IMR-90 (cell line): ENCODE measurements at regions not wholly inside any gene's neighbourhood (a gene's known extent, or its start where the extent isn't known, plus 50 kb on each side); places are given as distances from the start of the nearest gene placed in this dataset.
"Not testable (repeated sequence)": the region's sequence is repeated elsewhere in the genome, so short reads cannot be mapped to it uniquely, and the experiment has no call there.

Experiments used
- ATAC-seq: fragments of 200-7000 bp; cut with Tn5 transposase; 2 replicates; pipeline ENCODE4 v1.9.1; 2020; ENCODE audit warnings: low read depth, mild to moderate bottlenecking, moderate library complexity
- BruUV-seq: library from RNA; stranded (reverse); fragments of 400-500 nt; replicated peaks from 2 replicates; lab custom pipeline; 2021; lab: Mats Ljungman, UMichigan
- CTCF ChIA-PET: fragments of 300-600 bp; formaldehyde crosslinking; extraction: SDS; loops from one replicate; lab custom pipeline; 2021; ENCODE audit warnings: antibody characterized with exemption; lab: Yijun Ruan, JAX
- POLR2A ChIA-PET: fragments of 300-600 bp; sonication (Branson Sonifier 250); formaldehyde crosslinking; loops from one replicate; lab custom pipeline; 2022; ENCODE audit warnings: antibody characterized with exemption; ENCODE audit not compliant: unreplicated experiment; lab: Charles Lee
- DNase-seq: peaks from one replicate; pipeline ENCODE4 v3.0.0; 2013
- H2AFZ ChIP-seq: replicated peaks from 2 replicates; pipeline ENCODE3; 2013; ENCODE audit warnings: low read length, mild to moderate bottlenecking; ENCODE audit not compliant: poor library complexity
- H2AK5ac ChIP-seq: 2 replicates; pipeline ENCODE4 v1.6.1; 2013; ENCODE audit warnings: low read depth, low read length, inconsistent platforms
- H2AK9ac ChIP-seq: replicated peaks from 2 replicates; pipeline ENCODE3; 2013; ENCODE audit warnings: mild to moderate bottlenecking, low read depth, low read length, moderate library complexity; ENCODE audit not compliant: poor library complexity
- H2BK120ac ChIP-seq: 2 replicates; pipeline ENCODE4 v1.6.1; 2013; ENCODE audit warnings: low read depth, low read length, inconsistent platforms
- H2BK15ac ChIP-seq: 3 replicates; pipeline ENCODE4 v1.6.1; 2013; ENCODE audit warnings: low read depth, low read length, inconsistent platforms
- H2BK20ac ChIP-seq: 2 replicates; pipeline ENCODE4 v1.6.1; 2013; ENCODE audit warnings: low read depth, mild to moderate bottlenecking, inconsistent platforms, low read length, moderate library complexity
- H2BK5ac ChIP-seq: 2 replicates; pipeline ENCODE4 v1.6.1; 2013; ENCODE audit warnings: mild to moderate bottlenecking, low read depth, low read length, inconsistent platforms; ENCODE audit not compliant: poor library complexity, severe bottlenecking
- H3K14ac ChIP-seq: replicated peaks from 2 replicates; pipeline ENCODE4 v1.6.1; 2013; ENCODE audit warnings: low read depth, low read length, inconsistent platforms
- H3K18ac ChIP-seq: 2 replicates; pipeline ENCODE4 v1.6.1; 2013; ENCODE audit warnings: low read depth, low read length, control low read depth
- H3K23ac ChIP-seq: 2 replicates; pipeline ENCODE4 v1.6.1; 2013; ENCODE audit warnings: low read depth, low read length, inconsistent platforms
- H3K27ac ChIP-seq: 2 replicates; pipeline ENCODE4 v1.5.1; 2013; ENCODE audit warnings: mild to moderate bottlenecking, control low read depth, low read length; ENCODE audit not compliant: insufficient read depth
- H3K27me3 ChIP-seq: 2 replicates; pipeline ENCODE4 v1.6.1; 2013; ENCODE audit warnings: low read length; ENCODE audit not compliant: control insufficient read depth, insufficient read depth
- H3K36me3 ChIP-seq: 2 replicates; pipeline ENCODE4 v1.6.1; 2013; ENCODE audit warnings: low read length, mixed read lengths; ENCODE audit not compliant: control insufficient read depth, insufficient read depth
- H3K4ac ChIP-seq: 2 replicates; pipeline ENCODE4 v1.6.1; 2013; ENCODE audit warnings: low read depth, low read length, inconsistent platforms
- H3K4me1 ChIP-seq: 2 replicates; pipeline ENCODE4 v1.6.1; 2013; ENCODE audit warnings: low read length, mixed read lengths; ENCODE audit not compliant: control insufficient read depth, insufficient read depth
- H3K4me2 ChIP-seq: 2 replicates; pipeline ENCODE4 v1.6.1; 2013; ENCODE audit warnings: low read depth, mild to moderate bottlenecking, control low read depth, low read length, moderate library complexity
- H3K4me3 ChIP-seq: 2 replicates; pipeline ENCODE4 v1.5.1; 2013; ENCODE audit warnings: low read depth, mild to moderate bottlenecking, control low read depth, low read length, moderate library complexity; ENCODE audit not compliant: insufficient read depth
- H3K56ac ChIP-seq: 2 replicates; pipeline ENCODE4 v1.6.1; 2013; ENCODE audit warnings: low read length, inconsistent platforms; ENCODE audit not compliant: insufficient read depth; ENCODE audit errors: extremely low read depth
- H3K79me1 ChIP-seq, 2 experiments: 2 replicates each; pipeline ENCODE4 v1.6.1; 2013; ENCODE audit warnings: low read length in 2 of 2, inconsistent platforms in 1 of 2, low read depth in 1 of 2
- H3K9ac ChIP-seq: 2 replicates; pipeline ENCODE4 v1.6.1; 2013; ENCODE audit warnings: low read depth, low read length, control low read depth
- H3K9me1 ChIP-seq: 2 replicates; pipeline ENCODE4 v1.6.1; 2013; ENCODE audit warnings: low read length, inconsistent platforms; ENCODE audit not compliant: insufficient read depth
- H3K9me3 ChIP-seq: 2 replicates; pipeline ENCODE4 v1.6.1; 2013; ENCODE audit warnings: low read length; ENCODE audit not compliant: control insufficient read depth, insufficient read depth
- H4K20me1 ChIP-seq: 2 replicates; pipeline ENCODE4 v1.6.1; 2013; ENCODE audit warnings: low read length, inconsistent platforms; ENCODE audit not compliant: insufficient read depth
- H4K5ac ChIP-seq: 2 replicates; pipeline ENCODE4 v1.6.1; 2013; ENCODE audit warnings: mild to moderate bottlenecking, low read depth, low read length, control low read depth
- H4K8ac ChIP-seq, 2 experiments: 2 replicates each; pipeline ENCODE4 v1.6.1; 2013; ENCODE audit warnings: low read depth in 2 of 2, low read length in 2 of 2, control low read depth in 1 of 2, inconsistent platforms in 1 of 2
- H4K91ac ChIP-seq: 2 replicates; pipeline ENCODE4 v1.6.1; 2013; ENCODE audit warnings: low read depth, low read length, inconsistent platforms; ENCODE audit not compliant: insufficient read depth
- CEBPB ChIP-seq: IDR thresholded peaks from 2 replicates; pipeline ENCODE4 v1.6.1; 2012; ENCODE audit warnings: low read depth, low read length, improper control_type of control experiment
- FOS ChIP-seq: fragments of 150-350 bp; IDR thresholded peaks from 2 replicates; pipeline ENCODE4 v1.6.1; 2016; ENCODE audit warnings: low read depth, low read length
- MAFK ChIP-seq: IDR thresholded peaks from 2 replicates; pipeline ENCODE4 v1.6.1; 2012; ENCODE audit warnings: low read depth, low read length, improper control_type of control experiment
- WGBS, 2 experiments: methylation state at CpG; one replicate each; pipeline versions ENCODE4 v1.1.5 to v1.1.7; 2013; ENCODE audit warnings: missing lambda C conversion rate in 2 of 2; ENCODE audit not compliant: insufficient read length in 1 of 2; ENCODE audit errors: extremely low coverage in 2 of 2; 5-methylcytosine and 5-hydroxymethylcytosine counted together
- dilution Hi-C: fragments of 300-500 bp; cut with HindIII; formaldehyde crosslinking; loops from one replicate; pipeline ENCODE4 v1.14.3; 2018; ENCODE audit warnings: low sequenced_read_pairs; ENCODE audit not compliant: unreplicated experiment
- in situ Hi-C: fragments of 300-500 bp; cut with MboI; formaldehyde crosslinking; loops from 3 replicates; pipeline ENCODE4 v1.14.3; 2019; ENCODE audit warnings: low sequenced_read_pairs, inconsistent platforms, mixed read lengths
- intact Hi-C: fragments of 100-400 bp; cut with micrococcal nuclease; formaldehyde crosslinking; loops from 2 replicates; pipeline ENCODE4 v1.10.0; 2022

- TF ChIP-seq FOS (peak; percentile 13; the same call in 1 of the 2 replicates), CEBPB (peak; percentile 92), MAFK (0 out of 2 replicates have a peak, but pooled peaks have one; percentile 6)
- H3K27me3 ChIP-seq, BruUV-seq, H3K9me3 ChIP-seq, H4K20me1 ChIP-seq, in situ Hi-C loops, H3K36me3 ChIP-seq, dilution Hi-C loops: not testable (repeated sequence)
- peak overlapping the region; percentile 97 for H3K14ac ChIP-seq
- H3K18ac ChIP-seq, result peak overlapping the region; percentile 98
- H3K56ac ChIP-seq, result peak overlapping the region; percentile 74; the same call in 1 of the 2 replicates
- peak overlapping the region; percentile 91 for H3K4ac ChIP-seq
- peaks cover 0 to 10% of the 10 kb centered on the region in 2 experiments; a peak in 2 of 4 replicates for H3K79me1 ChIP-seq
- H2BK15ac ChIP-seq, result peak overlapping the region; percentile 95; the same call in 2 of the 3 replicates
- H2AK9ac ChIP-seq, result peak overlapping the region; percentile 18
- peak overlapping the region; percentile 80 for H2AK5ac ChIP-seq
- peak overlapping the region; percentile 67 for H3K9ac ChIP-seq
- peak overlapping the region; percentile 93 for H3K4me2 ChIP-seq
- ATAC-seq (peak; percentile 61), DNase-seq (peak; percentile 52)
- H3K4me3 ChIP-seq, result peak overlapping the region; percentile 22; the same call in 1 of the 2 replicates
- H2BK5ac ChIP-seq, result peak overlapping the region; percentile 97
- H3K4me1 ChIP-seq, result peaks cover 30% of the 10 kb centered on the region
- intact Hi-C loops, result loop anchor here (2.0 kb wide), 1 partner anchor 30 kb away; no protein-coding TSS in a partner anchor
- H3K27ac ChIP-seq, result peak overlapping the region; percentile 97
- peak overlapping the region; percentile 45 to 96 for H4K8ac ChIP-seq
- peak overlapping the region; percentile 93 for H4K5ac ChIP-seq
- peaks cover 18% of the 10 kb centered on the region for H3K9me1 ChIP-seq
- peak overlapping the region; percentile 91 for H4K91ac ChIP-seq
- H2BK120ac ChIP-seq, result peak overlapping the region; percentile 95
- POLR2A ChIA-PET, result interaction anchor here (0.5 to 0.6 kb wide), 2 partner anchors 10 to 104 kb away, joined by 3 to 5 read pairs; no protein-coding TSS in a partner anchor
- H2AFZ ChIP-seq, result peak overlapping the region; percentile 84
- WGBS, 2 experiments, result 80% methylated on average over 1 of the region's 17 CpGs; no CpG with 5 or more reads in 1 of the 2 experiments
- peak overlapping the region; percentile 68 for H3K23ac ChIP-seq
- CTCF ChIA-PET, result interaction anchor here (1.1 to 1.3 kb wide), 2 partner anchors 14 to 30 kb away, joined by 3 read pairs; no protein-coding TSS in a partner anchor
- peak overlapping the region; percentile 83 for H2BK20ac ChIP-seq
Observed at GRCh38 chr10:47166808-47167581, 133.0 kb upstream of the GDF10 start.
